CD1c-positive myeloid dendritic cell (primary cell): ENCODE measurements at regions not wholly inside any gene's neighbourhood (a gene's known extent, or its start where the extent isn't known, plus 50 kb on each side); places are given as distances from the start of the nearest gene placed in this dataset.

Source experiments
- DNase-seq: peaks from one replicate; pipeline ENCODE4 v3.0.0-alpha.2; 2016; ENCODE audit errors: extremely low spot score

DNA sequence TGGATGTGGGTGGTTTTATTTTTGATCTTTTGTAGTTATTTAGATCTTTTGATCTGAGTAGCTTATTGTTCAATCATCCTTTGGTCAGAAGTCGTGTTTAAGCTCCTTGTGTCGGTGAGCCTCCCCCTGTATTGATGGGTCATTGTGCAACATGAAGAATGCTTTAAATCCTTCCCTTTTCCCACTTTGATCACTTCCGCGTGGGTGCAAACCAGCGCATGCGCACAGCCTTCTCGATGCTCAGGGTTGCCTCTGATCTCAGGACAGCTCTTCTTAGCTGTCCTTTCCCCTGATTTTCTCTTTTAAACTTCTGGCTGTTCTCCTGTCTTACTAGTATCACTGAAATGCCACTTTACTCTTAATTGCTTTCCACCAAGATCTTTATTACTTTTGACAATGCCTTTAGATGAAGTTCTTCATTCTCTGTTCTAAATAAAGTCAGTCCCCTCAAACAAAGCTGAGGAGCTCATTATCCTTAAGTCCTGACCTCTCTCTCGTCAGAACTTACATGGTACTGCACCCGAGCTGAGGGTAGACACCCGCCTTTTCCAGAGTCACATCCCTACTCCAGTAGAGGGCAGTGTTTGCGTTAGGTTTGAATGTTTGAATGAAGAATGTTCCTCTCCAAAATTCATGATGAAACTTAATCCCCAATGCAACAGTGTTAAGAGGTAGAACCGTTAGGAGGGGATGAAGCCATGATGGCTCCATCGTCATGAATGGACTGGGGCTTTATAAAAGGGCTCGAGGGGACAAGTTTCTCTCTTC, 547.9 kb upstream of the TMPRSS15 start:
- DNase-seq: no peak

DNA sequence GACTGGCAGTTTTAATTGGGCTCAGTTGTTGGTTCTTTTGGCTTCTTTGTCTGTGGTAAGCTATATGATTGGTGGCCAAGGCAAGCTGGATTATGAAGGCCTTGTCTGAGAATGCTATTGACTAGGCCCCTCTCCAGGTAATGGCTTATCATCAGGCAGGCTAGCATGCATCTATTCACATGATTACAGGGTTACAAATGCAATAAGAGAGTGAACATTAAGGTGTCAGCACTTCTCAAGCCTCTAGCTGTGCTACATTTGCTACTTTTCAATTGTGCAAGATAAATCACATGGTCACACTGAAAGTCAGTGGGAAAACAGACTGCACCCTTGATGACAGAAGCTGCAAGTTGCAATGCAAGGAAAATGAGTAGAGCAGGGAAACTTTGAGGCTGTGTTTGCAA, 550.9 kb upstream of the TMPRSS15 start:
- no peak for DNase-seq

DNA sequence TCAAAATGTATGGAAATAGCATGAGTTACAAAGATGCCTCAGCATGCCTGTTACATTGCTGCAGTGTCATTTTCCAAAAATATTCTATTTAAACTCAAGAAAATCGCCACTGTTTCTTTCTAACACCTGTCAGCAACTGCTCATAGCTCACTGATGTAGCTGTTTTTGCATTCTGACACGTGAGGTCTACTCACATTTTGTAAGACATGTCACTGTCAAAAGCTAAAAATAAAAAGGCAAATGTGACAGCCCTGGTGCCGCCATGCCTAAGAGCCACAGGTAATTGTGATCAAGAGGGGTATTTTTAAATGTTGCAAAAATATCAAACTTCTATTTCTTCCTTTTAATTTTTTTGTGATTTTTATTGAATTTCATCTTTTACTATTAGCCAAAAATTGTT, 556.2 kb upstream of the TMPRSS15 start:
- DNase-seq: no peak

DNA sequence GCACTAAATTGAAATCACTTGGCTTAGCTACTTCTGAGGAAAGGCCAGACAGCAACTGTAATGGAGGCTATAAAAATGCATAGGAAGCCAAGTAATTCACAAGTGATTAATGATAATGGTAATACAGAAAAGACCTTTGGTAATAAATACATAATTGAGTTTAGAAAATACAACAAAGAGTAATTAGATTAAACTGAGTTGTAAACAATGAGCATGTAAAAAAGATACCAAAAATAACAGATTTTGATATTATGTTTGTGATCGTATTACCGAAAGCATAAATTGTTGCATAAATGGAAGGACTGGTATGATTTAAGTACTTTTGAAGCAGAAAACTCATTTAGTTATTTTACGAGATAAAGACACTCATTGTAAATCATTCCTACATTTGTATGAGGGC, 556.7 kb upstream of the TMPRSS15 start:
- no peak for DNase-seq

DNA sequence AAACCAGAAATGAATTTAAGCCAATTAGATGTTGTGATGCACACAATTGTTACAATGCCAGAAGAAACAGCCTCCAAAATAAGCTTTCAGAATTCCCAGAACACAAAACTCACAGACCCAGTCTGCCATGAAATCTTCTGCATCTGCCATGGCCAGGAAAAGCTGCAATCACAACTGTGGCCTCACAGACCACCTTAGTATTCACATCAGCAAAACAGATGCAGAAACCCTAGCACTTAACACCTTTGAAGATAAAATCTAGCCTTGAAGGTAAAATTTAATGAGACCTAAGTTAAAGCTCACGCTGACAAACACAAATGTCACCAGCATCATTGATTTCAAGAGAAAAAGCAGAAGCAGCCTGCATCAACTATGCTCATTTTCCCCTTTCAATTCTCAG, 566.8 kb upstream of the TMPRSS15 start:
- DNase-seq: no peak

DNA sequence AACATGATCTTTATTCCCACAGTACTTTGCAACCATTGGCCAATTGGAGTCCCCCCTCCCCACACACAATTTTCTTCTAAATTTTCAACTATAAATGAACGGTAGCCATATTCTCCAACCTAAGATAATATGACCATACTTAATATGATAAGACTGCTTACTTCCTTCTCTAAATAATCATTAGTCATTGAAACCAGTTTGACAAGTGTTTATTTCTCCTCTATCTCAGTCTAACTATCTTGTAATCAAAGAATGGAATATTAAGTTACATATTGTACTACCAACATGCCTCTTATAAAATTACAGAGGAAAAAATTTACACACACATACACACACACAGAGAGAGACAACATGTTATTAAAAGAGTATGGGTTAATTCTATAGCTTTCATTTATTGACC, 567.4 kb upstream of the TMPRSS15 start:
- no peak for DNase-seq

DNA sequence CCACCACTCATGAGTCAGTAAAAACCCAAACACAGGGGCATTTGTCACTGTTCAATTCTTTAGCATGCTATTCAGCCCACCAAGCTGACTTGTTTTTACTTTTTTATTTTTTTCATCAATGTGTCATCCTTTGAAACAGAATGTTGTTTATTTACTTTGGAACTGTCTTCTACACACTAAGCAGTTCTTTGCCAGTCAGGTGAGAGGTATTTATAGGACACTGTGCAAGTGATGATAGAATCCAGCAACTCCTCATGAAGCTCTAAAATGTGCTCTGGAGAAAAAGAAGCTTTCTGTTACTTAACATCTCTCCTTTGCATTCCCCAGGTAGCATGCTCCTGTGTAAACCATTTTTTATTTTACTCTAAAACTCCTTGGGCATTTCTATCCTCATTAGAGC, 582.0 kb upstream of the TMPRSS15 start:
- DNase-seq: no peak

DNA sequence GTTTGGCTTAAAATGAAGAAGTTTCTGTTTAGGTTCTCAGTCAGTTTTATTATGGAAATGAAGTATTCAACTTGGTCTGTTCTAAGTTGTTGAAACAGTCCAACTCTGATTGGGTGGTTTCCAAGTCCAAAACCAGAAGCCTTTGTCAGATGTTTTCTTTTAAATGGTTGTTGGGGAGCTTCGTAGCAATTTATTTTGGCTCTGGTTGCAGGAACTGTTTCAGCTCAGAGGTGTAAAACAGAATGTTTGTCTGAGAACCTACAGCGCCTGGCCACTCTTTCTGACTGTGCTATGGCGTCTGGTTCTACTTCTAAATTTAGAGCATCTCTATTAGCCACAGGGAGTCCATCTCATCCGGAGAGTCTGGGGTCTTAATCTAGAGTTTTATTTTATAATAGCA, 582.6 kb upstream of the TMPRSS15 start:
- no peak for DNase-seq

DNA sequence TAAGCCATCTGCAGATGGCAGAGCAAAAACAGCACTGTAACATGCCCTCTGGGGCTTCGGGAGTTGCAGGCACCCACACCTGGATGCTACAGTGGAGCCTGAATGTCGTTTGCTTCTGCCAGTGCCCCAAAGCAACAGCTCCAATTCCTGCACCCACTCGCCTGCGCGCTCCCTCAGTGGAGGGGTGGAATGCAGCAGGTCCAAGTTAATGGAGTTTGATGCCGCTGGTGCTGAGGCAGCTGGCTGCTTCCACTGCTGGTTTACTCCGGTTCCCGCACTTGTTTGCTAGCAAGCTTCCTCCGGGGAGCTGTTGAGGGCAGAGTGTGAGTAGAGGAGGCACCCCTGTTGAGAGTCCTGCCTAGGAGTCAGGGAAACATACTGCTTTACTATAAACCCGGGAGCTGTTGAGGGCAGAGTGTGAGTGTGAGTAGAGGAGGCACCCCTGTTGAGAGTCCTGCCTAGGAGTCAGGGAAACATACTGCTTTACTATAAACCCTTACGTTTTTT, 584.0 kb upstream of the TMPRSS15 start:
- DNase-seq: no peak

DNA sequence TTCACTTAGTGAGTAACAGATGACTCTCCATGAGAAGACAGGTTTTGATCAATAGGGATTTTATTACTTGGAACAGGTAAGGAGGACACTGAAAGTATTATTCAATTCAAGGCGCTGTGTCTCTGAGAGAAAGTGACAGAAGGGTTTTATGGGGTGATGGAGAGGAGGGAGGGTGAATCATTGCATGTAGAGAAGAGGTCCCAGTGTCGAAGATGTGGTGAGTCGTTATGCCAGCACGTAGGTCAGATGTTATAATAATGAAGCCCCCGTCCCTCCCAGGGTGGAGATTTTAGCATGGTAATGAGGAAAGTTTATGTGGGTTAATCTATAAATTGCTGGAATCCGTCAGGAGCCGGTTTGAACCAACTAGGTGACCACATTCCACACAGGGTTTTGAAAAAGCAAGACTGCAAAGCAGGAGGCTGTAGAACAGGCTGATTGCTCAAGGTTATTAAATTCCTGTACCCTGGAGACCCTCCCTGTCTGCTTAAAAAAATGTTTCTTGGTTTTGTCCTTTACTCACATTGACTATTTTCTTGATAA, 586.4 kb upstream of the TMPRSS15 start:
- DNase-seq: no peak

DNA sequence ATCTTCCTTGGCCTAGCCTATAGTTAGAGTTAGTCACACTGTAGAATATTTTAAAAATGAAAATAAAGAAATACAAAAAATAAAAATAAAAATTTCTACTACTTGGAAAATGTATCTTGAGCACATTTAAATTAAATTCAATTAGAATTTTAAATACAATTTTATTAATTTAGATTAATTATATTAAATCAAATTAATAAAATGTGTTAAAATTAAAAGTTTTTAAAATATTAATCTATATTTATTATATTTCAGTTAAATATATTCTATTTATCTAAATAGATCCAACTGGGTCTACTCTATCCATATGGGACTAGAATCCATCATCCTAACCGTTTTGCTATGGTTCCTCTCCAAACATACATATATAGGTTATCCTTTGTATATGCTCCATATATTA, 588.3 kb upstream of the TMPRSS15 start:
- DNase-seq: no peak

DNA sequence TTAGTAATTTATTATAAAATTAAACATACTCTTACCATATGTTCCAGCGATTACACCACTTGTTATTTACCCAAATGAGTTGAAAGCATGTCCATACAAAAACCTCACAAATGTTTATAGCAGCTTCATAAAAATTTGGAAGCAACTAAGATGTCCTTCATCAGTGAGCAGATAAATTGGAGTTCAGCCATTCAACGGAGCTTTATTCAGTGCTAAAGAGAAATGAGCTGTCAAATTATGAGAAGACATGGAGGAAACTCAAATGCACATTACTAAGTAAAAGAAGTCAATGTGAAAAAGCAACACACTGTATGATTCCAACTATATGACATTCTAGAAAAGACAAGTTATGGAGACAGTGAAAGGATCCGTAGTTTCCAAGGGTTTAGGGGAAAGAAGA, 606.7 kb upstream of the TMPRSS15 start:
- DNase-seq: no peak

DNA sequence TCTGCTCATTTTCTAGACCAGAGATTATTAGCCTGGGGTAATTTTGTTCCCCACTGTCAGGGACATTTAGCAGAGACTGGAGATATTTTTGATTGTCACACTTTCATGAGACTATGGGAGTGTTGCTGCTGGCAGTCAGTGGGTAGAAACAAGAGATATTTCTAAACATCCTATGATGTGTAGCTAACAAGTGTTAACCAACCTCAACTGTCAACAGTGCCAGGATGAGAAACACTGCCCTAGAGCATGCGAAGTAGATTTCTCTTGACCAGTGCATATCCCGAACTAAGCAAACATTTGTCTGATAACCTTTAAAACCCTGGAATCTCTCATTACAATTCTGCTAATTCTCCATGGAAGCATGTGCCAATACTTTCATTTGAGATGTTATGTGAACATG, 607.4 kb upstream of the TMPRSS15 start:
- DNase-seq: no peak

DNA sequence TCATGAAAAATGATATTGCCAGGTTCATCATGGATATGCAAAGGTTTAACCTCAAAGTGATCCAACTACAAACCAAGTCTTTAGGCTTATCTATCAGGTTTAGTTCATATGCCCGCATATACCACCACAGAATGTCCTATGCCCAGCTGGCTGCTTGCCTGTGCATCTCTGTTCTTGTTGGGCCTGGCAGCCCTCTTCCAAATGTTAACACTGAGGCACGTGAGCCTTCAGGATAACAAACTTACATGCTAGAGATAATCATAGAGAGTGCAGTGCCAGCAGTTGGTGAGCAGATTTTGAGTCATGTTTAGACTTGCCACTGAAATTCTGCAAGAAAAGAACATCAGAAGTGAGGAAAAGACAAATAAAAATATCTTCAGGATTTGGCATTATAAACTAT, 607.9 kb upstream of the TMPRSS15 start:
- no peak for DNase-seq

DNA sequence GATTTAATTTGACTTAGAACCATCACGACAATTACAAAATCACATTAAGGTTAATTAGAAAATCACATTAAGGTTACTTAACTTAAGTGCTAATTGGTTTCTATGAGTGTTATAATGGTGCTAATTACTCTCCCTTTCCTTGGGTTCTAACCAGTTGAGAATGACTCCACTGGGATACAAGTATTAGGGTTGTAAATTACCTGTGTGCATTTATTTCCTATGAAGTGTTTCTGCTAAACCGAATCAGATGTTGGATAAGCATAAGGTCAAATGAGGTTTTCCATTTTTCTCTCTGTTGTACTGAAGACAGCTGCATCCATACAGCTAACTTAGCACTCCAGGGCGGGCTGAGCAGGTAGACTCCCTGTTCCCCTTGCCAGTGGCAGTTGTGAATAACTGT, 610.3 kb upstream of the TMPRSS15 start:
- DNase-seq: no peak

DNA sequence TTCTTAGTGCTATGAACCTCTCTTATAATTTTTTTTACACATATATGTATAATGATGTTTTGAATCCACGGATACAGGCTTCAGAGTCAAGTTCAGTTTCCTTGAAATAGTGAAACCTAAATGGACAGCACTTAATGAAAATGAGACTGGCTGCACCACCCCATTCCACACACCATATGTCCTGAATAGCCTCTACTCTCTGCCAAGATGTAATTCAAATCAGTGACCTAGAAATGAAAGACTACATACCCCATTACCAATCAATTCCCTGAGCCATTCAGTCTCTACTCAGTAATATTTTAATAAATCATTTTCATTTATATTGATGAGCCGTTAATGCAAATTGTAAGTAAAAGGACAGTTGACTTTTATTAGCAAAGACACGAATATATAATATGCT, 614.9 kb upstream of the TMPRSS15 start:
- no peak for DNase-seq

DNA sequence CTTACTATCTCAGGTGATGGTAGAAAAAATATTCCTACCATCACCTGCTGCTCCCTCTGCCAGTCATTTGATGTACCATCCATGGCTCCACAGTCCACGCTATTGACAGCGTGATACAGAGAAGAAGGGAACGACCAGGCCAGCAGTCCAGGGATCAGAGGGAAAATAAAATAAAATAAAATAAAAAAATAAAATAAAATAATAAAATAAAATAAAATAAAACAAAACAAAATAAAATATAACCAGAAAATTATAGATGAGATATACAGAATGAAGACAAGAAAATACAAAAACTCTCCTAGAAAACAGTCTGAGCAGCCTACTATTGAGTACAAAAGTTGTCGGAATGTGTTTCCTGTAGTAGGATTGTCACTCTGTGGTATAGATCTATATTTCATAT, 619.4 kb upstream of the TMPRSS15 start:
- DNase-seq: no peak

DNA sequence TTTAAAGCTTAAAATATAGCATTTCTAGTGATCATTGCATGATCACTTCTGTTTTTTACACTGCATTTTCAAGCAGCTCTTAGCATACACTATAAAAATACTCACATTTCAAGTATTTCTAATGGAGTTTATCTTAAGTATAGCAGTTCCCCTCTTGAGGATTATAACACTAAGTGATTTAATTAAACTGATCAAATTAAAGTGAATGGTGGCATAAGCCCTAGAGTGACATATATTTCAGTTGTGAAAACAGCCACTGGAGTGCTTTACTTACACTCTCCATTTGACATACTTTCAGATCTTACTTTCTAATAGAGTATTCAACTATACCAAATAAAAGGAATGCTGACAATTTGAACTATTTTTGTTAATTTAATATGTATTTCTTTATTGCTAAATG, 623.3 kb upstream of the TMPRSS15 start:
- no peak for DNase-seq

DNA sequence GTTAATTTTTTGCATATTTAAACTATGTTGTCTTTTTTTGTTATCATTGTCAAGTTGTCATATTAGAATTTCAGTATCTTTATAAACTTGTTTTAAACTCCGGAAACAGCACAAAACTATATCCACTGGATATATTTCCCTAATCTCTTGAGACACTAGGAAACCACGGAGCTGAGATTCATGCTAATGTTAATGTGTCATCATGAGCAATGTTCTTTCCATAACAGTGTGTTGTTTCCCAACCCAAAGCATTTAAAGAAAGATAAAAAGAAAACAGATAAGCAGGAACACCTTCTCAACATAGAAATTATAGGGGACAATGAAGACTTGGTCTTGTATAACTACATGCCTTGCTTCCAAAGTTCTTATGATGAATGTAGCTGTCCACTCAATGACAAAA, 626.2 kb upstream of the TMPRSS15 start:
- DNase-seq: no peak

DNA sequence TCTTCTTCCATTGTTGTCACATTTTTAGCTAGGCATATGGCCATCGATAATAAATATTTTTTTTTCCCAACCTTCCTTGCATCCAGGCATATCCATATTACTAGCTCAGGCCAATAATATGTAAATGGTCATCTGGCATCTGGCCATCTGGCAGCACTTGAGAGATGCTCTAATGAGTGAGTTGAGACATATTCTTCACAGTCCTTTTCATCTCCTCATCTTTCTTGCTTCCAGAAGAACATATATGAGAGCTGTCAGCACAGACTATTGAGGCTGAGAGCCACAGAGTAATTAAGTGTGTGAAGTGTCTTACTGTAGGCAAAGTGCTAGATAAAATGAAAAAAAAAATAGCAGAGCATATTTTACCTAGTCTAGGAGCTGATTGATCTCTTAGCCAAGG, 628.4 kb upstream of the TMPRSS15 start:
- no peak for DNase-seq

DNA sequence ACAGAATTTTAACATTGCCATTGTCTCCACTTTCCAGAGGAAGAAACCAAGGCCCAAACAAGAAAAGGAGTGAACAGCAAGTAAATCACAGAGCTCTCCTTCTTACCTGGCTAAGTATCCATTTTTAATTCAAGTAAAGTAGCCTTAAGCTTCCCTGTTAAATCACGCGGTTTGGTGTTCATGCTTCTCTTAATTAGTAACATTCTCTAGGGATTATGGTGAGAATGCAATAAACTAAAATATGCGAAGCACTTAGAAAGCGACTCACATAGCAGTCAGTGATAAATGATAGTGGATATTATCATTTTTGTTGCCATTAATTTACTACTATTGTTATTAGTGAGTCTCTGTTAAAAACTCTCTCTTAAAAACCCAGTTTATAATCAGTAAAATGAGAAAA, 630.5 kb upstream of the TMPRSS15 start:
- no peak for DNase-seq

DNA sequence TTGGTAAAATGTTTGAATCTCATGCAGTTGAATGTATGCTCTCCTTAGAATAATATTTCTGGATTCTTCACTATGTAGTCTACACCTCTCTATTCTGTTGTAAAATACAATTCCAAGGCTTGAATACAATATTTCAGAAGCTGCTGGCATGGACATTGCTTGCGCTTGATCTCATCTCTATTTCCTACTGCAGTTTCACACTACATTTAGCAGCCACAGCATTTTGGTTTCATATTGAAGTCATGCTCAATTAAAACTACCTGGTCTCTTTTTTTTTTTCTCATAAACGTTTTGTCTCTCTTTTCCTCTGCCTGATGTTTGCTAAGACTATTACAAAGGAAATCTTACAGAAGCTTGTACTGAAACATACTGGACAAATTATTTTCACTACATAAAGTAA, 631.0 kb upstream of the TMPRSS15 start:
- no peak for DNase-seq

DNA sequence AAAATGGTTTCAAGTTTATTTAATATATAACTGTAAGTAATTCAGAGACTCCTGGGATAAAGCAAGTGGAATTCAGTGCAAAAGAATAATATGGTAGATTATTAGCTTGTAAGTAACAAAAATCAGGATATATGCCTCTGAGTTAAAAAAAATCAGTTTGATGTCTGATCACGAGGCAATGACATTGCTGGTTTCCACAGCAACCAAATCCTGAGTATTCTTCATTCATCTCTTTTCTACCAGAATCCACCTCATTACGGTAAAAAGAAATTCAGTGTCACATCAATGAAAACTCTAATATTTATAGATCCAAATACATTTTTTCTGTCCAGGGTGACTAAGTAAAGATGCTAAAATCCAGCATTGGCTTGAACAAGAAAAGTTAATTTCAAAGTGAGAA, 642.3 kb upstream of the TMPRSS15 start:
- no peak for DNase-seq

DNA sequence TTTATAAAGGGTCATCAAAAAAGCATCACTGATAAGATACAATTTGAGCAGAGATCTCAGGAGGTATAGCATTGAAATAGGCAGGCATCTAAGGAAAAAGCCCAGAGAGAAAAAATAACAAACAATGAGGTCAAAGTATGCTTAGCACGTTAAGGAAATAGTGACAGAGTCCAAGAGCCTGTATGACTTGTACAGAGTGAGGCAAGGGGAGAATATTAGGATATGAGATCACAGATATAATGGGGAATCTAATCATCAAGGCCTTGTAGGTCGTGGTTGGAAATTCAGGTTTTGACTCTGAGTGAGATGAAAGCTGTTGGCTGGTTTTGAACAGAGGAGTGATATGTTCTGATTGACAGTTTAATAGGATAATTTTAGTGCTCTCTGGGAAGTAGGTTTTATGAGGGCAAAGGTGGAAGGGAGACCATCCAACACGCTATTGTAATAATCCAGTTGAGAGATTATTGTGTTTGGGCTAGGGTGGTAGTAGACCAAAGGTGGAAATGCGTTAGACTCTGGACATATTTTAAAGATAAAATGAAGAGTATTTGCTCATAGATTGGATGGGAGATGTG, 644.6 kb upstream of the TMPRSS15 start:
- no peak for DNase-seq
